Type B pancreatic cell (in vitro differentiated cells): ENCODE measurements at regions not wholly inside any gene's neighbourhood (a gene's known extent, or its start where the extent isn't known, plus 50 kb on each side); places are given as distances from the start of the nearest gene placed in this dataset.

Experiments used
- DNase-seq: peaks from one replicate; pipeline ENCODE4 v3.0.0; 2021; ENCODE audit warnings: mixed read lengths; ENCODE audit not compliant: unreplicated experiment; ENCODE audit errors: extremely low spot score
- H3K27ac Mint-ChIP-seq: 2 replicates; pipeline ENCODE4 v1.8.0; 2021; ENCODE audit warnings: mild to moderate bottlenecking, mixed read lengths
- H3K27me3 Mint-ChIP-seq: 2 replicates; pipeline ENCODE4 v1.8.0; 2021; ENCODE audit warnings: mixed read lengths
- H3K36me3 Mint-ChIP-seq: 2 replicates; pipeline ENCODE4 v1.8.0; 2021; ENCODE audit warnings: mixed read lengths
- H3K4me1 Mint-ChIP-seq: one replicate; pipeline ENCODE4 v1.8.0; 2021; ENCODE audit warnings: mixed read lengths; ENCODE audit not compliant: unreplicated experiment
- H3K4me3 Mint-ChIP-seq: 2 replicates; pipeline ENCODE4 v1.8.0; 2021; ENCODE audit warnings: mild to moderate bottlenecking, mixed read lengths
- H3K9me3 Mint-ChIP-seq: 2 replicates; pipeline ENCODE4 v1.8.0; 2021; ENCODE audit warnings: mixed read lengths
- TF ChIP-seq, protein P1 (sequence below): fragments of 200-600 bp; sonication (generic); conservative IDR thresholded peaks from 2 replicates; pipeline ENCODE4 v1.5.0; 2021; ENCODE audit warnings: antibody characterized with exemption, mild to moderate bottlenecking

DNA sequence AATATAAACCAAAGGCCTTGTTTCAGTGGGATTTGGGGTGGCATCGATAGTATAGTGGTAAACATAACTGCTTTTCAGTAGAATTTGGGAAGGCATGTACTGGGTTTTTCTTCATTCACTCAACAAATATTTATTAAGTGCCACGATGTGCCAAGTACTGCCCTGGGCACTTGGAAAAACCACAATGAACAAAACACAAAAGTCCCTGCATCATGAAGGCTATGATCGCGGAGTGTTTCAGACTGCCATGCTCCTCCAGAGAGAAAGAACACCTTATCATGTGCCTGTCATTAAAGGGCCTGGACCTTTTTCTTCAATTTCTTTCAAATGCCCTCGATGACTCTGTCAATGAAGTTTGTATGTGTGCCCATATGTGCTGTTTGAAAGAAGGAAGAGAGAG is 59.2 kb upstream of the CEP85L start:
- TF ChIP-seq, protein P1, sequence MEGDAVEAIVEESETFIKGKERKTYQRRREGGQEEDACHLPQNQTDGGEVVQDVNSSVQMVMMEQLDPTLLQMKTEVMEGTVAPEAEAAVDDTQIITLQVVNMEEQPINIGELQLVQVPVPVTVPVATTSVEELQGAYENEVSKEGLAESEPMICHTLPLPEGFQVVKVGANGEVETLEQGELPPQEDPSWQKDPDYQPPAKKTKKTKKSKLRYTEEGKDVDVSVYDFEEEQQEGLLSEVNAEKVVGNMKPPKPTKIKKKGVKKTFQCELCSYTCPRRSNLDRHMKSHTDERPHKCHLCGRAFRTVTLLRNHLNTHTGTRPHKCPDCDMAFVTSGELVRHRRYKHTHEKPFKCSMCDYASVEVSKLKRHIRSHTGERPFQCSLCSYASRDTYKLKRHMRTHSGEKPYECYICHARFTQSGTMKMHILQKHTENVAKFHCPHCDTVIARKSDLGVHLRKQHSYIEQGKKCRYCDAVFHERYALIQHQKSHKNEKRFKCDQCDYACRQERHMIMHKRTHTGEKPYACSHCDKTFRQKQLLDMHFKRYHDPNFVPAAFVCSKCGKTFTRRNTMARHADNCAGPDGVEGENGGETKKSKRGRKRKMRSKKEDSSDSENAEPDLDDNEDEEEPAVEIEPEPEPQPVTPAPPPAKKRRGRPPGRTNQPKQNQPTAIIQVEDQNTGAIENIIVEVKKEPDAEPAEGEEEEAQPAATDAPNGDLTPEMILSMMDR = no peak
- Mint-ChIP-seq H3K27ac (no peak overlapping the region), H3K4me3 (no peak overlapping the region), H3K9me3 (no peaks in the 10 kb centered on the region), H3K27me3 (no peaks in the 10 kb centered on the region), H3K36me3 (no peaks in the 10 kb centered on the region), H3K4me1 (peaks cover 25% of the 10 kb centered on the region)
- DNase-seq = no peak

DNA sequence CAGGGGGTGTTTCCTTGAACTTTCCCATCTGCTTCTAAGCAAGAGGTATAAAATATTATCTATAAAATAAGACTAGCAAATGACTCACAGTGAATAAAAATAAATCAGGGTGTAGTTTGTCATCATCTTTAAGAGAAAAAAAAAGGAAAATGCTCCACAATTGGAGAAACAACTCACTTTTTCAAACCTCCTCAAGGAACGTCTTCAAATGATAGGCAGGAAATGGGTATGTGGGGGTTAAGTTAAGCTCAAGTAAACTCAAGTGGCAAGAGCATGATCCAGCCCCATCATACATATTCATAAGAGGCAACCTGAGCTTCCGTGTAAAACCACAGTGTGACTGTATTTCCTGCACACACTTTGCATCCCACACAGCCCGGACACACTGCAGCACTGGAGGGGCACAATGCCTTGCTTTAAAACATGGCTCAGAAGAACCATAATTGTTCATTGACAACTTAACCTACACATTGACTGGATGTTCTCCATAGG is 58.5 kb upstream of the CEP85L start:
- Mint-ChIP-seq H3K27me3 (no peaks in the 10 kb centered on the region), H3K4me1 (peaks cover 32% of the 10 kb centered on the region), H3K36me3 (no peaks in the 10 kb centered on the region), H3K27ac (no peak overlapping the region), H3K4me3 (peak overlapping the region; percentile 28), H3K9me3 (no peaks in the 10 kb centered on the region)
- TF ChIP-seq, protein P1 = no peak
- DNase-seq = no peak

GRCh38 chr6:118708744-118709143 is 57.4 kb upstream of the CEP85L start:
- H3K4me3 Mint-ChIP-seq = peak overlapping the region; percentile 76
- peak overlapping the region; percentile 48 for H3K27ac Mint-ChIP-seq
- no peak for DNase-seq
- H3K4me1 Mint-ChIP-seq = peaks cover 35% of the 10 kb centered on the region
- H3K36me3 Mint-ChIP-seq = no peaks in the 10 kb centered on the region
- no peaks in the 10 kb centered on the region for H3K9me3 Mint-ChIP-seq
- TF ChIP-seq, protein P1 = no peak
- no peaks in the 10 kb centered on the region for H3K27me3 Mint-ChIP-seq

DNA sequence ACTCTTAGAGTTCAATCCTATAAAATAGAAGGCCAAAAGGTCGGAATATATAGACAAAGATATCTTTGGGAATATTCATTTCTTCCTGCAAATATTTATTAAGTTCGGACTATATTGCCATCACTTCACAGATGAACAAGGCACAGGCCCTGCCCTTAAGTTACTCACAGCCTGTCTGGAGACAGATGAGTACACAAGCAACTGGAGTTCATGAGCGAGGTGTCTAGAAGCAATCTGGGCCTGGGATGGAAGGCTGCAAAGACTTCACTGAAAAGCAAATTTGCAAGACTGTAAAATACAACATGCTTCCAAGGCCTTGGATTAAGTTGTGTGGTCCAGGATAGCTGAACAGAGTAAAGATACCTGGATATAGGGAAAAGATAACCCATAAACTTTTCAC is 56.7 kb upstream of the CEP85L start:
- peaks cover 35% of the 10 kb centered on the region for H3K4me1 Mint-ChIP-seq
- no peak overlapping the region for H3K4me3 Mint-ChIP-seq
- TF ChIP-seq, protein P1 = no peak
- no peaks in the 10 kb centered on the region for H3K36me3 Mint-ChIP-seq
- no peak overlapping the region for H3K27ac Mint-ChIP-seq
- no peaks in the 10 kb centered on the region for H3K27me3 Mint-ChIP-seq
- H3K9me3 Mint-ChIP-seq = no peaks in the 10 kb centered on the region
- DNase-seq = no peak

DNA sequence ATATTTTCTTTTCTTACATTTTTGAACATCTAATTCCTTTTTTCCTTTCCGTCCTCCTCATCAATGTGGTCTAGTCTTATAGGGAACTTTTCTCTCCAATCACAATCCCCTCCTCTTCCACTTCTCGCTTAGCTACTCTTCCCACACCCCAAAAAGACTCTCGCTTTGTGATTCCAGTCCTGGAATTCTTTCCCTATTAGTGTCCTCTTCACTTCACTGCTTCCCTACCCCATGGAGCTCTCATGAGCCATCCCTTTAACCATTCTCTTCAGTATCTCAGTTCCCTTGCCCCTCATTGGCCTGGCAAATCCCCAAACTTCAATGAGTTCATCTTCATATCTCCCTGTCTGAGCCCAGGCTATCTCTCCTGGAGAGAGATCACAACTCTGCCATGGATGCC is 55.3 kb upstream of the CEP85L start:
- Mint-ChIP-seq H3K9me3 (no peaks in the 10 kb centered on the region), H3K4me1 (peaks cover 35% of the 10 kb centered on the region), H3K36me3 (no peaks in the 10 kb centered on the region), H3K27me3 (no peaks in the 10 kb centered on the region), H3K4me3 (no peak overlapping the region), H3K27ac (no peak overlapping the region)
- DNase-seq = no peak
- TF ChIP-seq, protein P1 = no peak
